Myocyte (in vitro differentiated cells): ENCODE measurements at regions not wholly inside any gene's neighbourhood (a gene's known extent, or its start where the extent isn't known, plus 50 kb on each side); places are given as distances from the start of the nearest gene placed in this dataset.
A peak's percentile ranks its signal among the peaks of the same experiment; 100 is the strongest.
"Not testable (repeated sequence)": the region's sequence is repeated elsewhere in the genome, so short reads cannot be mapped to it uniquely, and the experiment has no call there.

Source experiments
- DNase-seq: peaks from one replicate; pipeline ENCODE4 v3.0.0-alpha.2; 2012; ENCODE audit warnings: low read depth

DNA sequence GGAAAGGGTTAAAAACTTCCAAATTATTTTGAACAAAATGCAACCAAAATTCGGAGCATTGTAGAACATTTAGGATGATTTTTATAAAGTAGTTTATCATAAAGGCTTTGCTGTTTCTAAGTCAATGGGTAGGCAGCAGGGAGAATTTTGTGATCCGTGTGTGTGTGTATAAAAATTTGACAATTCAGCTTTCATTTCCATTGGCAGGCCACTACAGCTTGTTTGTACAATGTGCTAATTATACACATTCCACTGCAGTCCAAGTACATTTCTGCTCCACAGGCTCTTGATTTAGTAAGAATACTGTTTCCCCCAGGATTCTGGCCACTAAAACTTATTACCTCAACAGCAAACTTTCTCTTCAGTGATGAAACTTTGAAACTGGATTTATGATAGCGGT is 71.8 kb upstream of the LTBP1 start:
- DNase-seq: no peak

DNA sequence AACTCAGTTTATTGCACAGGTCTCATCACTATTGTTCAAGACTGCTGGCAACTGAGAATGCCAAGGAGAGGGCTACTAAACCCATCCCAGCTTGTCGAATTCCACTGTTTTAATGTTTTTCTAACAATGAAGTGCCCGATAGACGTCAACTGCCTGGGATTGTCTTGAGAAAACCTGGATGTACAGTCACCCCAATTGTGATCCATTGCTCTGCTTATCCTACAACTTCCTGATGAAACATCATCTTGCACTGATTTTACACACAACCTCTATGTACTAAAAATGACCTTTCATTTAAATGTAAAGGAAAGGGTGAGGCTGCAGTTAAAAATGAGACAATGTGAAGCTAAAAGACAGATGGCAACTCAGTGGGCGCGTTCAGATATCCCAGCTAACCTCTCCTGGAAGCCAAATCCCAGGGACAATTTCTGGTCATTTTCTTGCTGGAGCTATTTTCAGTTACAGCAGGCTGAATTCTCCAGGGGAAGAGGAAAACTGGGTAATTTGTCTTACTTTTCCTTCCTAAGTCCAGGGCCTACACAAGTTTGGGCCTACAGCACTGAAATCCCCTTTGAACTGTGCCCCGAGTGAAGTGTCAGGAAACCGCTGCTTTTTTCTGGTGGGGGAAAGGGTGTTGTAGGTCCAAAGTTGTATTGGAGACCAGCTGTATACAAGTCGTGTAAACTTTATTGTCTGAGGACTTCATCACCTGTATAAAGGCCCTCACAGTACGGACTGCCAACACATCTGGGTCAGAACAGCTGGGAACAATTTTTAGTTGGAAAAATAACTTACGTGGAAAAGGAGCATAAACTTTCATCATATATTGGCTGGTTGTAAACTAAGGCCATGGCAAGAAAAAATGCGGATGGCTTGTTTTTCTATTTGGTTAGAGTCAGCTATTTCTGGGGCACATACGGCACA is 68.9 kb upstream of the LTBP1 start:
- no peak for DNase-seq

DNA sequence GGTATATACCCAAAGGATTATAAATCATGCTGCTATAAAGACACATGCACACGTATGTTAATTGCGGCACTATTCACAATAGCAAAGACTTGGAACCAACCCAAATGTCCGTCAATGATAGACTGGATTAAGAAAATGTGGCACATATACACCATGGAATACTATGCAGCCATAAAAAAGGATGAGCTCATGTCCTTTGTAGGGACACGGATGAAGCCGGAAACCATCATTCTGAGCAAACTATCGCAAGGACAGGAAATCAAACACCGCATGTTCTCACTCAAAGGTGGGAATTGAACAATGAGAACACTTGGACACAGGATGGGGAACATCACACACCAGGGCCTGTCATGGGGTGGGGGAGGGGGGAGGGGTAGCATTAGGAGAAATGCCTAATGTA is 66.8 kb upstream of the LTBP1 start:
- not testable (repeated sequence) for DNase-seq

DNA sequence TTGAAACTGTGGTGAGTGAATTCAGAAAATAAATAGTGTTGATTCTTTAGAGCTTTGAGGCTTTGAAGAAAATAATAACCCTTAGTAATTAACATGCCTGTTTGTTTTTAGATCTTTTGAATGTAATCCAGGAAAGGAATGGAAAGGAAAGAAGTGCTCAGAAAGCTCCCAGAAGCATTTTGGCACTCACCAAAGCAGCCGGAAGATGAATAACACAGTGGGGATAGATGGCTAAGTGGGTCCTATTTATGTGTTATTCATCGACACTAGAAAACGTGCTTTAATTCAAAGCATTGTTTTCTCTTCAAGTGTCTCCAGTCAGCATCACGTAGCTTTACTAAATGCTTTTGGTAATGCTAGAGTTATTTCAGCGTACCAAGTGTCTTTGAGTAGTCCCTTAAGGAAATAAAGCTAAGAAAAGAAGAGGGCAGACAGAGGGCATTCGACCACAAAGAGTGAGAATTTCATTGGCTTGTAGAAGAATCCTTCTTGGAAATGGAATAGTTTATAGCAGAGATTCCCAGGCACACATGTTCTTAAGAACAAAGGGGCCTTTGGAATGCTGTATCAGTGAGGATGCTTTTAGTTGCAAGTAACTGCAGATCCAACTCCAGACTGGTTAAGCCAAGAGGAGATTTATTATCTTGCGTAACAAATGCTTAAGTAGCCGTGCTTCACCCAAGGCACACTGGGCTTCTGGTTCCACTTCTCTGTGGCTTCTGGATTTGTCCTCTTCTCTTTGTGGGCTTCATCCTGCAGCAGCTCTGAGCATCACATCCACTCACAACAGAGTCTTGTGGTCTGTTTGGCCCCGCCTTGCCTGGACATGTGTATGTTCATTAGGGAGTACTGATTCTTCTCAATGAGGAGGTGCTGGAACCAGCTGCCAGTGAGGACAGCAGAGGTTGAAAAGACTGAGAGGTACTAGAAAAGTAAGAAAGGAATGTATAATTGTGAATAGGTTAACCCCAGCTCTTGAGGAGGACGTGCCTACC is 63.6 kb upstream of the LTBP1 start:
- peak; percentile 20 for DNase-seq

DNA sequence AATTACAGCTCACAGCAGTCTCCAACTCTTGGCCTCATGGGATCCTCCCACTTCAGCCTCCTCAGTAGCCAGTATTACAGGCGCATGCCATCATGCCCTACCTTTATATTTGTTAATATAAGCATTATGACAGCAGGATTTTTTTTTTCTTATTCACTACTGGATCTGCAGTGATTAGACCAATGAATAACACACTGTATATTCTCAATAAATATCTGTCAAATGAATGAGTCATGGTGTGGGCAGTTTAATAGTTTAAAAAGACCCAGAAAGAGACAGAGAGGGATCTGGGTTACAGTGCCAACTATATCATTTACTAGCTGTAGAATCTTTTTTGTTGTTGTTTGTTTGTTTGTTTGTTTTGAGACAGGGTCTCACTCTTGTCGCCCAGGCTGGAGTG is 62.4 kb upstream of the LTBP1 start:
- no peak for DNase-seq

DNA sequence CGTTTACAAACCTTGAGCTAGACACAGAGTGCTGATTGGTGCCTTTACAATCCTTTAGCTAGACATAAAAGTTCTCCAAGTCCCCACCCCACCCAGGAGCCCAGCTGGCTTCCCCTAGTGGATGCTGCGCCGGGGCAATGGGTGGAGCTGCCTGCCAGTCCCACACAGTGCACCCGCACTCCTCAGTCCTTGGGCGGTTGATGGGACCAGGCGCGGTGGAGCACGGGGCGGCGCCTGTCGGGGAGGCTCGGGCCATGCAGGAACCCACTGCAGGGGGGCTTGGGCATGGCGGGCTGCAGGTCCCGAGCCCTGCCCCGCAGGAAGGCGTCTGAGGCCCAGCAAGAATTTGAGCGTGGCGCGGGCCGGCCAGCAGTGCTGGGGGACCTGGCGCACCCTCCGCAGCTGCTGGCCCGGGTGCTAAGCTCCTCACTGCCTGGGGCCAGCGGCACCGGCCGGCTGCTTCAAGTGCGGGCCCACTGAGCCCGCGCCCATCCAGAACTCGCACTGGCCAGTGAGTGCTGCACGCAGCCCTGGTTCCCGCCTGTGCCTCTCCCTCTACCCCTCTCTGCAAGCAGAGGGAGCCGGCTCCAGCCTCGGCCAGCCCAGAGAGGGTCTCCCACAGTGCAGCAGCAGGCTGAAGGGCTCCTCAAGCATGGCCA is 60.2 kb upstream of the LTBP1 start:
- not testable (repeated sequence) for DNase-seq

DNA sequence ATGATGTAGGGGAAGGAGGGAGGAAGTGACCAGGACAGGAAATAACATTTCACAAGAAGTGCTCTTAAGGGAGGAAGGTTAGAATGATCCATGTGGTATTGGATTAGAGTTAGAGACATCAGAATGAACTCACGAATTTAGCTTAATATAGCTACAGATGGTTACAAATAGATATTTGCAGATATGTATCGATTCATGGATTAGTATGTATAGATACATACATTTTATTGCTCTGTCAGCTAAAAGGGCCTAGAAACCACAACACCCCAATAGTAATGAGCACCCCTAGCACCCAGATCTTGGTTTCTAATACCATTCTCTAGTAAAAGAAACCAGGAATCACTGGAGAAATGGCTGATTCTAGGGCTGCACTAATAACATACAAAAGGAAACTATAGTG is 59.6 kb upstream of the LTBP1 start:
- DNase-seq: no peak

DNA sequence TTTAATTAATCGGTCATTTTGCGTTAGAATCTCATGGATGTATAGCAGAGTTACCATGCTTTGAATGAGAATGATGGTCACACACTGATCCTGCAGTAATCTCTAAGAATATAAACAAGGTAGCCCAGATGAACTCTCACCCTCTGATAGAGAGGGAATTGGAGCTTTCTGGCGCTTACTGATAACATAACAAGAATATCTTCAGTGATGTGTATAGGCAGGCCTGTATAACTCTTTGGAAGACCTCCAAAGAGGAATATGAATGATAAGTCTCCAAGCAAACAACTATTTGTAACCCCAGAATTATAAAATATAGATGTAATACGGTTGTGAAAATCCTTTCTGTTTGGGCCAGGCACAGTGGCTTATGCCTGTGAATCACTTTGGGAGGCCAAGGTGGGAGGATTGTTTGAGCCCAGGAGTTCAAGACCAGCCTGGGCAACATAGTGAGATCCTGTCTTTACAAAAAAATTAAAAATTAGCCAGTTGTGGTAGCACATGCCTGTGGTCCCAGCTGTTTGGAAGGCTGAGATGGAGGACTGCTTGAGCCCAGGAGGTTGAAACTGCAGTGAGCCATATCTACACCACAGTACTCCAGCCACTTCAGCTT is 52.5 kb upstream of the LTBP1 start:
- no peak for DNase-seq

DNA sequence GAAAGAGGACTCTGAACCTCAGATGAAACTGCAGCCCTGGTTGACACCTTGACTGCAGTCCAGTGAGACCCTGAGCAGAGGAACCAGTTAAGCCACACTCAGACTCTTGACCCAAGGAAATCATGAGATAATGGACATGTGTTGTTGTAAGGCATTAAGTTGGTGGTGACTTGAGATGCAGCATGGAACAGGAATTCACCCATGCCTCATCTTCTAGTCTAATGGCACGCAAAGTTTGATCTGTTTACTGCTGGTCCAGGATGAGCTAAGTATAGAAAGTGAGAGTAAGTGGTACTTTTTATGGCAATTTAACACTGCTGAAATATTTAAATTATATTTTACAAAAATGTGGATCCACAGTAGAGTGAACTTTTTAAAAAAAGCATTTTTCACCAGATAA is 51.3 kb upstream of the LTBP1 start:
- no peak for DNase-seq
